ENCODE measurements at regions not wholly inside any gene's neighbourhood (a gene's known extent, or its start where the extent isn't known, plus 50 kb on each side); places are given as distances from the start of the nearest gene placed in this dataset.

GRCh38 chr6:14428269-14428668 is 310.7 kb downstream of the CD83 start:
- H3K4me3 ChIP-seq, result no peak overlapping the region
- H3K36me3 ChIP-seq, result no peaks in the 10 kb centered on the region
- H3K9me3 ChIP-seq, result no peaks in the 10 kb centered on the region
- H3K4me1 ChIP-seq, result peaks cover 0 to 17% of the 10 kb centered on the region in 2 donors
- H3K27ac ChIP-seq, result peak overlapping the region in 1 of 2 donors; percentile 46
- no peaks in the 10 kb centered on the region for H3K27me3 ChIP-seq
- no peak for TF ChIP-seq CTCF (IDR thresholded peaks at IDR 0.05)
- no peak for DNase-seq (ENCODE audit: low spot score)

- DNase-seq (ENCODE audit: low spot score), result no peak
- TF ChIP-seq CTCF (IDR thresholded peaks at IDR 0.05), result no peak
- Histone ChIP-seq H3K27me3 (no peaks in the 10 kb centered on the region), H3K4me3 (no peak overlapping the region), H3K27ac (peak overlapping the region in 1 of 2 donors; percentile 46), H3K9me3 (no peaks in the 10 kb centered on the region), H3K4me1 (peaks cover 0 to 10% of the 10 kb centered on the region in 2 donors), H3K36me3 (no peaks in the 10 kb centered on the region)
Measured at GRCh38 chr6:14429396-14429795, 311.8 kb downstream of the CD83 start.

DNA sequence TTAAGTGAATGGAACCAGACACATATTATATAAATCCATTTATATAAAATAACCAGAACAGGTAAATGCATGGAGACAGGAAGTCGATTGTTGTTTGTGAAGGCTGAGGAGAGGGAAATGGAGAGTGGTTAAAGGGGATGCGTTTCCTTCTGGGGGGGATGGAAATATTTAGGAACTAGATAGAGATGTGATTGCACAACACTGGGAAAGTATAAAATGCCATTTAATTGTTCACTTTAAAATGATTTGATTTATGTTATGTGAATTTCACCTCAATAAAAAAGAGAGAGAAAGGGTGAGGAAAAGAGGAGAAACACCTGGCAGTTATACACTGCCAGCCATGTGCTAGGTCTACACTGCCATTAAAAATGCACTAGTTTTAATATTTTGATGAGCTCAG is 312.6 kb downstream of the CD83 start:
- Histone ChIP-seq H3K36me3 (no peaks in the 10 kb centered on the region), H3K27me3 (no peaks in the 10 kb centered on the region), H3K9me3 (no peaks in the 10 kb centered on the region), H3K4me3 (no peak overlapping the region), H3K4me1 (peaks cover 0 to 18% of the 10 kb centered on the region in 2 donors), H3K27ac (no peak overlapping the region)
- no peak for DNase-seq (ENCODE audit: low spot score)
- no peak for TF ChIP-seq CTCF (IDR thresholded peaks at IDR 0.05)

- no peak for TF ChIP-seq CTCF (IDR thresholded peaks at IDR 0.05)
- no peak for DNase-seq (ENCODE audit: low spot score)
- H3K4me3 ChIP-seq, result peak overlapping the region; percentile 36 to 41
- H3K36me3 ChIP-seq, result no peaks in the 10 kb centered on the region
- no peaks in the 10 kb centered on the region for H3K9me3 ChIP-seq
- no peaks in the 10 kb centered on the region for H3K27me3 ChIP-seq
- H3K4me1 ChIP-seq, result peaks cover 0 to 19% of the 10 kb centered on the region in 2 donors
- peak overlapping the region; percentile 63 to 86 for H3K27ac ChIP-seq
Measured at GRCh38 chr6:14431385-14432330, 314.1 kb downstream of the CD83 start.

GRCh38 chr6:14434916-14435690 is 317.5 kb downstream of the CD83 start:
- no peak for DNase-seq (ENCODE audit: low spot score)
- no peaks in the 10 kb centered on the region for H3K36me3 ChIP-seq
- no peak for TF ChIP-seq CTCF (IDR thresholded peaks at IDR 0.05)
- H3K27ac ChIP-seq, result peak overlapping the region in 1 of 2 donors; percentile 86
- peaks cover 0 to 38% of the 10 kb centered on the region in 2 donors for H3K4me1 ChIP-seq
- H3K9me3 ChIP-seq, result no peaks in the 10 kb centered on the region
- H3K27me3 ChIP-seq, result no peaks in the 10 kb centered on the region
- H3K4me3 ChIP-seq, result no peak overlapping the region

All from right atrium auricular region (tissue), 2 donors.